Esophagus (tissue), 2 donors: ENCODE measurements at regions not wholly inside any gene's neighbourhood (a gene's known extent, or its start where the extent isn't known, plus 50 kb on each side); places are given as distances from the start of the nearest gene placed in this dataset.

Source experiments
- H3K27ac ChIP-seq, 2 donors: one replicate each; pipeline ENCODE4 v1.5.1; 2013; ENCODE audit warnings: low read depth in 2 of 2, mild to moderate bottlenecking in 2 of 2, inconsistent platforms in 1 of 2, low read length in 1 of 2, moderate library complexity in 1 of 2
- H3K27me3 ChIP-seq, 2 donors: one replicate each; pipeline ENCODE4 v1.6.1; 2013; ENCODE audit warnings: low read length in 2 of 2, control low read depth in 1 of 2, mild to moderate bottlenecking in 1 of 2; ENCODE audit not compliant: insufficient read depth in 2 of 2, control insufficient read depth in 1 of 2
- H3K36me3 ChIP-seq, 2 donors: one replicate each; pipeline ENCODE4 v1.6.1; 2013; ENCODE audit warnings: low read length in 1 of 2; ENCODE audit not compliant: control insufficient read depth in 2 of 2, insufficient read depth in 2 of 2
- H3K4me1 ChIP-seq, 2 donors: one replicate each; pipeline ENCODE4 v1.6.1; 2013; ENCODE audit warnings: low read length in 1 of 2; ENCODE audit not compliant: control insufficient read depth in 2 of 2, insufficient read depth in 2 of 2
- H3K4me3 ChIP-seq, 2 donors: one replicate each; pipeline ENCODE4 v1.5.1; 2013; ENCODE audit warnings: low read length in 2 of 2, mild to moderate bottlenecking in 2 of 2, low read depth in 1 of 2, moderate library complexity in 1 of 2
- H3K9me3 ChIP-seq, 2 donors: one replicate each; pipeline ENCODE4 v1.6.1; 2013; ENCODE audit warnings: mild to moderate bottlenecking in 2 of 2, low read depth in 1 of 2, low read length in 1 of 2, moderate library complexity in 1 of 2; ENCODE audit not compliant: control insufficient read depth in 2 of 2, insufficient read depth in 1 of 2
- WGBS, 2 donors: extraction: QIAGEN DNeasy Blood & Tissue Kit; methylation state at CpG; one replicate each; pipeline ENCODE4 v1.1.7; 2013; 5-methylcytosine and 5-hydroxymethylcytosine counted together
- donor health status: healthy with polysubstance abuse.
- donor health status: Bipolar disorder and iron deficiency.

GRCh38 chr3:193865339-193865738 lies 270.6 kb upstream of the HES1 start:
- WGBS, 2 donors, result 71 to 88% methylated on average over 1 of the region's 1 CpG
- H3K27me3 ChIP-seq, result no peaks in the 10 kb centered on the region
- H3K9me3 ChIP-seq, result peaks cover 0 to 3% of the 10 kb centered on the region in 2 donors
- peaks cover 5 to 14% of the 10 kb centered on the region in 2 donors for H3K4me1 ChIP-seq
- H3K27ac ChIP-seq, result no peak overlapping the region
- H3K36me3 ChIP-seq, result no peaks in the 10 kb centered on the region
- no peak overlapping the region for H3K4me3 ChIP-seq

GRCh38 chr3:193865896-193866480 lies 270.0 kb upstream of the HES1 start:
- Histone ChIP-seq H3K27ac (no peak overlapping the region), H3K27me3 (no peaks in the 10 kb centered on the region), H3K4me3 (no peak overlapping the region), H3K9me3 (peaks cover 0 to 3% of the 10 kb centered on the region in 2 donors), H3K4me1 (peaks cover 5 to 15% of the 10 kb centered on the region in 2 donors), H3K36me3 (no peaks in the 10 kb centered on the region)
- 58 to 74% methylated on average over 4 of the region's 4 CpGs for WGBS, 2 donors

GRCh38 chr3:193868590-193868989 lies 267.4 kb upstream of the HES1 start:
- Histone ChIP-seq H3K4me1 (peaks cover 5 to 12% of the 10 kb centered on the region in 2 donors), H3K27ac (no peak overlapping the region), H3K9me3 (peaks cover 0 to 3% of the 10 kb centered on the region in 2 donors), H3K36me3 (no peaks in the 10 kb centered on the region), H3K27me3 (no peaks in the 10 kb centered on the region), H3K4me3 (no peak overlapping the region)
- WGBS, 2 donors, result 93 to 94% methylated on average over 7 of the region's 7 CpGs

GRCh38 chr3:193869221-193870201 lies 266.4 kb upstream of the HES1 start:
- peak overlapping the region in 1 of 2 donors; percentile 91 for H3K27ac ChIP-seq
- peaks cover 5 to 18% of the 10 kb centered on the region in 2 donors for H3K4me1 ChIP-seq
- H3K27me3 ChIP-seq, result no peaks in the 10 kb centered on the region
- peaks cover 0 to 3% of the 10 kb centered on the region in 2 donors for H3K9me3 ChIP-seq
- 64 to 66% methylated on average over 71 of the region's 71 CpGs for WGBS, 2 donors
- H3K4me3 ChIP-seq, result no peak overlapping the region
- no peaks in the 10 kb centered on the region for H3K36me3 ChIP-seq

- Histone ChIP-seq H3K4me3 (no peak overlapping the region), H3K4me1 (peaks cover 5 to 22% of the 10 kb centered on the region in 2 donors), H3K36me3 (no peaks in the 10 kb centered on the region), H3K9me3 (peaks cover 0 to 3% of the 10 kb centered on the region in 2 donors), H3K27me3 (no peaks in the 10 kb centered on the region), H3K27ac (peak overlapping the region; percentile 77 to 91)
- WGBS, 2 donors, result 63 to 69% methylated on average over 18 of the region's 18 CpGs
These were observed 265.4 kb upstream of the HES1 start for GRCh38 chr3:193870376-193871219.

- Histone ChIP-seq H3K4me1 (peaks cover 5 to 22% of the 10 kb centered on the region in 2 donors), H3K27ac (peak overlapping the region; percentile 77 to 91), H3K4me3 (no peak overlapping the region), H3K36me3 (no peaks in the 10 kb centered on the region), H3K27me3 (no peaks in the 10 kb centered on the region), H3K9me3 (peaks cover 0 to 3% of the 10 kb centered on the region in 2 donors)
- 29 to 55% methylated on average over 3 of the region's 3 CpGs for WGBS, 2 donors
These were observed 264.8 kb upstream of the HES1 start for GRCh38 chr3:193871220-193871485.

GRCh38 chr3:193872265-193872753 lies 263.6 kb upstream of the HES1 start:
- Histone ChIP-seq H3K27me3 (no peaks in the 10 kb centered on the region), H3K4me1 (peaks cover 5 to 22% of the 10 kb centered on the region in 2 donors), H3K27ac (peak overlapping the region; percentile 89 to 93), H3K4me3 (no peak overlapping the region), H3K9me3 (peaks cover 0 to 3% of the 10 kb centered on the region in 2 donors), H3K36me3 (no peaks in the 10 kb centered on the region)
- 30 to 47% methylated on average over 2 of the region's 2 CpGs for WGBS, 2 donors

- peaks cover 0 to 3% of the 10 kb centered on the region in 2 donors for H3K9me3 ChIP-seq
- peak overlapping the region; percentile 89 to 93 for H3K27ac ChIP-seq
- peaks cover 4 to 18% of the 10 kb centered on the region in 2 donors for H3K4me1 ChIP-seq
- no peaks in the 10 kb centered on the region for H3K27me3 ChIP-seq
- 78 to 86% methylated on average over 8 of the region's 8 CpGs for WGBS, 2 donors
- H3K36me3 ChIP-seq, result no peaks in the 10 kb centered on the region
- H3K4me3 ChIP-seq, result no peak overlapping the region
These were observed 262.3 kb upstream of the HES1 start for GRCh38 chr3:193873426-193874201.
